HG03064 (cell line): ENCODE measurements at regions not wholly inside any gene's neighbourhood (a gene's known extent, or its start where the extent isn't known, plus 50 kb on each side); places are given as distances from the start of the nearest gene placed in this dataset.

Experiments used
- ATAC-seq: cut with Tn5 transposase; IDR thresholded peaks from one replicate; pipeline ENCODE4 v1.9.1; 2021; ENCODE audit warnings: low read depth; ENCODE audit not compliant: unreplicated experiment

- no peak for ATAC-seq
Measured at GRCh38 chr15:31953478-31953877, 76.8 kb upstream of the CHRNA7 start.

- ATAC-seq: no peak
Measured at GRCh38 chr15:31954374-31955172, 75.7 kb upstream of the CHRNA7 start.

GRCh38 chr15:31955734-31956133, 74.6 kb upstream of the CHRNA7 start:
- no peak for ATAC-seq

GRCh38 chr15:31957581-31957980, 72.7 kb upstream of the CHRNA7 start:
- ATAC-seq: no peak

GRCh38 chr15:31964586-31965307, 65.6 kb upstream of the CHRNA7 start:
- no peak for ATAC-seq

GRCh38 chr15:31970007-31970406, 60.3 kb upstream of the CHRNA7 start:
- no peak for ATAC-seq

GRCh38 chr15:31973197-31973596, 57.1 kb upstream of the CHRNA7 start:
- ATAC-seq: no peak

- ATAC-seq: no peak
Measured at GRCh38 chr15:31974154-31974794, 56.0 kb upstream of the CHRNA7 start.

- ATAC-seq: no peak
Measured at GRCh38 chr15:31974855-31975829, 55.2 kb upstream of the CHRNA7 start.

GRCh38 chr15:31975830-31976229, 54.5 kb upstream of the CHRNA7 start:
- no peak for ATAC-seq

GRCh38 chr15:31977138-31977537, 53.2 kb upstream of the CHRNA7 start:
- no peak for ATAC-seq

- no peak for ATAC-seq
Measured at GRCh38 chr15:31977812-31978661, 52.3 kb upstream of the CHRNA7 start.
